Neural progenitor cell (in vitro differentiated cells): ENCODE measurements at regions not wholly inside any gene's neighbourhood (a gene's known extent, or its start where the extent isn't known, plus 50 kb on each side); places are given as distances from the start of the nearest gene placed in this dataset.
"Not testable (repeated sequence)": the region's sequence is repeated elsewhere in the genome, so short reads cannot be mapped to it uniquely, and the experiment has no call there.

Experiments
- DNase-seq: peaks from one replicate; pipeline ENCODE4 v3.0.0-alpha.2; 2016; ENCODE audit warnings: low spot score
- H2AFZ ChIP-seq: fragments of 200-600 bp; sonication (generic); replicated peaks from 2 replicates; pipeline ENCODE4 v1.6.1; 2016; ENCODE audit warnings: antibody characterized with exemption
- H3F3A ChIP-seq: fragments of 200-600 bp; sonication (generic); 2 replicates; pipeline ENCODE4 v1.6.1; 2016; ENCODE audit warnings: antibody characterized with exemption, low read depth
- H3K27ac ChIP-seq: fragments of 200-600 bp; sonication (generic); 2 replicates; pipeline ENCODE4 v1.5.1; 2016; ENCODE audit warnings: mild to moderate bottlenecking
- H3K27me3 ChIP-seq: fragments of 200-600 bp; sonication (generic); 2 replicates; pipeline ENCODE4 v1.6.1; 2016; ENCODE audit warnings: mild to moderate bottlenecking, moderate library complexity
- H3K36me3 ChIP-seq: fragments of 200-600 bp; sonication (generic); 2 replicates; pipeline ENCODE4 v1.5.1; 2016
- H3K4me1 ChIP-seq: fragments of 200-600 bp; sonication (generic); 2 replicates; pipeline ENCODE4 v1.6.1; 2016; ENCODE audit warnings: mixed run types
- H3K4me2 ChIP-seq: fragments of 200-600 bp; sonication (generic); 2 replicates; pipeline ENCODE4 v1.6.1; 2016
- H3K4me3 ChIP-seq: fragments of 200-600 bp; sonication (generic); 2 replicates; pipeline ENCODE4 v1.5.1; 2016
- H3K79me2 ChIP-seq: fragments of 200-600 bp; sonication (generic); 2 replicates; pipeline ENCODE4 v1.6.1; 2016; ENCODE audit warnings: low read depth
- H3K9ac ChIP-seq: fragments of 200-600 bp; sonication (generic); 2 replicates; pipeline ENCODE4 v1.6.1; 2016
- H3K9me3 ChIP-seq: fragments of 200-600 bp; sonication (generic); 2 replicates; pipeline ENCODE4 v1.5.1; 2016; ENCODE audit warnings: low read depth
- H4K20me1 ChIP-seq: fragments of 200-600 bp; sonication (generic); 2 replicates; pipeline ENCODE4 v1.6.1; 2016; ENCODE audit warnings: low read depth
- H3K27ac Mint-ChIP-seq: 3 replicates; pipeline ENCODE4 v1.8.0; 2021; ENCODE audit warnings: mixed read lengths
- H3K27me3 Mint-ChIP-seq: 2 replicates; pipeline ENCODE4 v1.8.0; 2022; ENCODE audit warnings: low read depth, mild to moderate bottlenecking, inconsistent platforms, moderate library complexity, mixed read lengths; ENCODE audit not compliant: insufficient read depth
- H3K36me3 Mint-ChIP-seq: 3 replicates; pipeline ENCODE4 v1.8.0; 2021; ENCODE audit warnings: mixed read lengths
- H3K4me1 Mint-ChIP-seq: 3 replicates; pipeline ENCODE4 v1.8.0; 2021; ENCODE audit warnings: mixed read lengths
- H3K4me3 Mint-ChIP-seq: 3 replicates; pipeline ENCODE4 v1.8.0; 2021; ENCODE audit warnings: mild to moderate bottlenecking, moderate library complexity, mixed read lengths
- H3K9me3 Mint-ChIP-seq: 3 replicates; pipeline ENCODE4 v1.8.0; 2020; ENCODE audit warnings: mixed read lengths
- EZH2 ChIP-seq: fragments of 200-600 bp; sonication (generic); IDR thresholded peaks from 2 replicates; pipeline ENCODE4 v1.6.1; 2017; ENCODE audit warnings: antibody characterized with exemption, mild to moderate bottlenecking, moderate library complexity
- EZH2phosphoT487 ChIP-seq: fragments of 200-600 bp; sonication (generic); IDR thresholded peaks from 2 replicates; pipeline ENCODE4 v1.6.1; 2017; ENCODE audit warnings: antibody characterized with exemption
- TF ChIP-seq, protein P1 (sequence below): fragments of 200-600 bp; sonication (generic); IDR thresholded peaks from 2 replicates; pipeline ENCODE4 v1.5.1; 2017; ENCODE audit warnings: antibody characterized with exemption, mild to moderate bottlenecking

DNA sequence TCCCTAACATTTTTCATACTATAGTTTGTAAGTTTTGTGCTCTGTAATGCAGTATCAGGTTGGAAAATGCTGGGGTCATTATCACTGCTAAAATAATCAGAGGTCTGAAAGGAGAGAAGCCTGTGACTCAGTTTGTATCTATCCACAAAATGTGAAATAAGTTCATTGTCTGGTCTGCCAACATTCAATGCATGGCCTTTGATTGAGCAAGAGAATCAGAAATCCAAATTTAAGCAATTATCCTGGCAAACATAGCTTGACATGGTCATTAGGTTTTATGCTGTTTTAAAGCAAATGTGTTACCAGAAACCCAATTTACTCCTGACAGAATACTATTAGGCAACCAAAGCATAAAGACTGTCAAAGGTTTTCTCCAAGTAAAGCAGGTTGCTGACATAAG, 709.7 kb upstream of the SEMA3D start:
- no peak overlapping the region for H2AFZ ChIP-seq
- no peaks in the 10 kb centered on the region for H3K9me3 ChIP-seq
- Mint-ChIP-seq H3K9me3 (no peaks in the 10 kb centered on the region), H3K27me3 (no peaks in the 10 kb centered on the region), H3K27ac (no peak overlapping the region), H3K4me1 (no peaks in the 10 kb centered on the region), H3K4me3 (no peak overlapping the region), H3K36me3 (no peaks in the 10 kb centered on the region)
- H4K20me1 ChIP-seq = no peaks in the 10 kb centered on the region
- DNase-seq = no peak
- no peaks in the 10 kb centered on the region for H3K36me3 ChIP-seq
- H3K4me3 ChIP-seq = no peak overlapping the region
- H3K4me1 ChIP-seq = no peaks in the 10 kb centered on the region
- no peaks in the 10 kb centered on the region for H3K79me2 ChIP-seq
- H3F3A ChIP-seq = no peaks in the 10 kb centered on the region
- no peaks in the 10 kb centered on the region for H3K27me3 ChIP-seq
- TF ChIP-seq EZH2phosphoT487 (no peak), EZH2 (no peak)
- TF ChIP-seq, protein P1, sequence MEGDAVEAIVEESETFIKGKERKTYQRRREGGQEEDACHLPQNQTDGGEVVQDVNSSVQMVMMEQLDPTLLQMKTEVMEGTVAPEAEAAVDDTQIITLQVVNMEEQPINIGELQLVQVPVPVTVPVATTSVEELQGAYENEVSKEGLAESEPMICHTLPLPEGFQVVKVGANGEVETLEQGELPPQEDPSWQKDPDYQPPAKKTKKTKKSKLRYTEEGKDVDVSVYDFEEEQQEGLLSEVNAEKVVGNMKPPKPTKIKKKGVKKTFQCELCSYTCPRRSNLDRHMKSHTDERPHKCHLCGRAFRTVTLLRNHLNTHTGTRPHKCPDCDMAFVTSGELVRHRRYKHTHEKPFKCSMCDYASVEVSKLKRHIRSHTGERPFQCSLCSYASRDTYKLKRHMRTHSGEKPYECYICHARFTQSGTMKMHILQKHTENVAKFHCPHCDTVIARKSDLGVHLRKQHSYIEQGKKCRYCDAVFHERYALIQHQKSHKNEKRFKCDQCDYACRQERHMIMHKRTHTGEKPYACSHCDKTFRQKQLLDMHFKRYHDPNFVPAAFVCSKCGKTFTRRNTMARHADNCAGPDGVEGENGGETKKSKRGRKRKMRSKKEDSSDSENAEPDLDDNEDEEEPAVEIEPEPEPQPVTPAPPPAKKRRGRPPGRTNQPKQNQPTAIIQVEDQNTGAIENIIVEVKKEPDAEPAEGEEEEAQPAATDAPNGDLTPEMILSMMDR = no peak
- H3K4me2 ChIP-seq = no peak overlapping the region
- H3K9ac ChIP-seq = no peak overlapping the region
- H3K27ac ChIP-seq = no peak overlapping the region

DNA sequence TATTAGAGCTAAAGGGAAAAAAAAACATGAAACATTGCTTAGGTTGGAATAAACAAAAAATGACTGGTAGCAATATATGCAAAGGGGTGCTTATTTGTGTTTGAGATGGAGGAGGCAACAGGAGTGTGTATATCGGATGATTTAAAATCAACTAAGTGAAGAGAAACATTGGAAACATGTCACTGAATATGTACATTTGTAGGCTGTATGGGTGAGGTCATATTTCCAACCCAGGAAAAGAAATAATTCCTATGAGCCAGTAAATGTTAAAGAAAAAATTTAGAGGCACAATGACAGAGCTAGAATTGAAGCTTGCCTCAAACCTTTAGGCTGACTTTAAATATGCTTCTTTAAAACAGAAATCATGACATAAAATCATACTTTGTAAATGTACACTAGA, 709.0 kb upstream of the SEMA3D start:
- Mint-ChIP-seq H3K4me1 (no peaks in the 10 kb centered on the region), H3K4me3 (no peak overlapping the region), H3K36me3 (no peaks in the 10 kb centered on the region), H3K9me3 (no peaks in the 10 kb centered on the region), H3K27me3 (no peaks in the 10 kb centered on the region), H3K27ac (no peak overlapping the region)
- Histone ChIP-seq H4K20me1 (no peaks in the 10 kb centered on the region), H3K27ac (no peak overlapping the region), H3K36me3 (no peaks in the 10 kb centered on the region), H3K9ac (no peak overlapping the region), H3K79me2 (no peaks in the 10 kb centered on the region), H3K9me3 (no peaks in the 10 kb centered on the region), H3K27me3 (no peaks in the 10 kb centered on the region), H2AFZ (no peak overlapping the region), H3K4me2 (no peak overlapping the region), H3K4me1 (no peaks in the 10 kb centered on the region), H3F3A (no peaks in the 10 kb centered on the region), H3K4me3 (no peak overlapping the region)
- DNase-seq = no peak
- TF ChIP-seq EZH2phosphoT487 (no peak), EZH2 (no peak)
- TF ChIP-seq, protein P1 = no peak

DNA sequence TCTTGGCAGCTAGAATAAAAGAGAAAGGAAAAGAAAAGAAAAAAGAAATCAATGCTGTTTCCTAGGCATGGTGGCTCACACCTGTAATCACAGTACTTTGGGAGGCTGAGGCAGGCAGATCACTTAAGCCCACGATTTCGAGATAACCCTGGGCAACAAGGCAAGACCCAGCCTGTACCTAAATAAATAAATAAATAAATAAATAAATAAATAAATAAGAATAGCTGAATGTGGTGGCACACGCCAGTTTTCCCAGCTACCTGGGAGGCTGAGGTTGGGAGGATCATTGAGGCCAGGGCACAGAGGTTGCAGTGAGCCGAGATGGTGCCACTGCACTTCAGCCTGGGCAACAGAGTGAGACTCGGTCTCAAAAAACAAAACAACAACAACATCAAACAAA, 705.0 kb upstream of the SEMA3D start:
- H3F3A ChIP-seq, H3K79me2 ChIP-seq, H3K9me3 Mint-ChIP-seq, H3K27me3 Mint-ChIP-seq, H4K20me1 ChIP-seq, H3K27ac Mint-ChIP-seq, DNase-seq, H3K9ac ChIP-seq, H3K36me3 Mint-ChIP-seq, H2AFZ ChIP-seq, H3K27me3 ChIP-seq, H3K27ac ChIP-seq, H3K36me3 ChIP-seq, H3K9me3 ChIP-seq, H3K4me2 ChIP-seq, H3K4me1 Mint-ChIP-seq, H3K4me3 Mint-ChIP-seq, H3K4me3 ChIP-seq, H3K4me1 ChIP-seq: not testable (repeated sequence)

DNA sequence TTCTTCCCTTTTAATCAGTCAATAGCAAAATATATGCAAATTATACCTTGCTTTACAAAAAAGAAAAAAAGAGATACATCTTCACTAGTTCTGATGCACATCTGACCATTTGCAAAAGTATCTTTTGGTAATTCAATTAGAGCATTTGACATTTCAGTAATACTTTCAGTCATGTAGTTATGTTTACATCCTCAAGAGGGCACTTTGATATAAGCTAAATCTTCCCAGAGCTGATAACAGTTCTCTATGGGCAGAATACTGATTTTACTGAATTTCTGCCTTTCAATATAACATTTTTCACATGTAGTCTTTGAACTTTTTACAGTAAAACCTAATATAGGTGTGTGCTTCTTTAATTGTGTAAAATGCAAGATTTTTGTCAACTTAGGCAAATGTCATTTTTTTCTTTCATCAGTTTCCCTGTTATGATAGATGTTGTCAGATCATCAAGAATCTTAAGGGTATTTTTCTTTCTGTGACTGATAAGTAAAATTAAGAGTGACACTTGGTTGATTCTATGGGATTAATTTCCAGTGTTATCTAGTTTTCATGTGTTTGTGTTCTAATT, 703.5 kb upstream of the SEMA3D start:
- DNase-seq = peak; percentile 49
- peaks cover 3% of the 10 kb centered on the region for H3K27me3 Mint-ChIP-seq
- Histone ChIP-seq H3F3A (no peaks in the 10 kb centered on the region), H3K4me3 (no peak overlapping the region), H3K79me2 (no peaks in the 10 kb centered on the region), H3K27me3 (no peaks in the 10 kb centered on the region), H2AFZ (no peak overlapping the region), H4K20me1 (no peaks in the 10 kb centered on the region), H3K4me2 (no peak overlapping the region), H3K36me3 (no peaks in the 10 kb centered on the region), H3K9ac (no peak overlapping the region), H3K9me3 (no peaks in the 10 kb centered on the region), H3K4me1 (no peaks in the 10 kb centered on the region), H3K27ac (no peak overlapping the region)
- H3K4me3 Mint-ChIP-seq = no peak overlapping the region
- no peaks in the 10 kb centered on the region for H3K36me3 Mint-ChIP-seq
- H3K9me3 Mint-ChIP-seq = no peaks in the 10 kb centered on the region
- no peak overlapping the region for H3K27ac Mint-ChIP-seq
- no peaks in the 10 kb centered on the region for H3K4me1 Mint-ChIP-seq
- TF ChIP-seq EZH2phosphoT487 = no peak
- TF ChIP-seq, protein P1 = peak; percentile 77
- no peak for TF ChIP-seq EZH2
